Fibroblast of lung (primary cell): ENCODE measurements at regions not wholly inside any gene's neighbourhood (a gene's known extent, or its start where the extent isn't known, plus 50 kb on each side); places are given as distances from the start of the nearest gene placed in this dataset.
"Not testable (repeated sequence)": the region's sequence is repeated elsewhere in the genome, so short reads cannot be mapped to it uniquely, and the experiment has no call there.

ENCODE experiments used
- DNase-seq, 2 donors: peaks; one replicate each; pipeline versions ENCODE4 v3.0.0 to v3.0.0-alpha.2; 2010; ENCODE audit warnings: low read depth in 2 of 2
- H2AFZ ChIP-seq: 2 replicates; pipeline ENCODE4 v1.5.1; 2012; ENCODE audit warnings: low read length, control low read depth, inconsistent platforms
- H3K27ac ChIP-seq: 2 replicates; pipeline ENCODE4 v1.5.1; 2011; ENCODE audit warnings: low read length, control low read depth; ENCODE audit not compliant: insufficient read depth
- H3K27me3 ChIP-seq: 2 replicates; pipeline ENCODE4 v1.5.1; 2011; ENCODE audit warnings: mild to moderate bottlenecking, low read length; ENCODE audit not compliant: control insufficient read depth, insufficient read depth
- H3K36me3 ChIP-seq: 2 replicates; pipeline ENCODE4 v1.5.1; 2011; ENCODE audit warnings: low read length; ENCODE audit not compliant: control insufficient read depth, insufficient read depth
- H3K4me1 ChIP-seq: 2 replicates; pipeline ENCODE4 v1.5.1; 2011; ENCODE audit warnings: low read length; ENCODE audit not compliant: control insufficient read depth, insufficient read depth; ENCODE audit errors: extremely low read depth
- H3K4me2 ChIP-seq: 2 replicates; pipeline ENCODE4 v1.5.1; 2011; ENCODE audit warnings: low read length, control low read depth; ENCODE audit not compliant: insufficient read depth; ENCODE audit errors: extremely low read depth
- H3K4me3 ChIP-seq, 4 experiments: fragments of 200-600 bp in 1 of 4; sonication (generic) in 1 of 4; replicated peaks in 1 of 4; 2 replicates each; pipeline ENCODE4 v1.5.1; 2011 to 2016; ENCODE audit warnings: low read length in 4 of 4, low read depth in 3 of 4, mild to moderate bottlenecking in 3 of 4, control low read depth in 2 of 4, inconsistent platforms in 1 of 4, mixed read lengths in 1 of 4; ENCODE audit not compliant: insufficient read depth in 1 of 4; ENCODE audit errors: control extremely low read depth in 1 of 4
- H3K79me2 ChIP-seq: 2 replicates; pipeline ENCODE4 v1.5.1; 2012; ENCODE audit warnings: mild to moderate bottlenecking, low read length, inconsistent platforms; ENCODE audit not compliant: control insufficient read depth, insufficient read depth
- H3K9ac ChIP-seq: 2 replicates; pipeline ENCODE4 v1.5.1; 2011; ENCODE audit warnings: mild to moderate bottlenecking, low read length, control low read depth; ENCODE audit not compliant: insufficient read depth
- H3K9me3 ChIP-seq: 2 replicates; pipeline ENCODE4 v1.5.1; 2012; ENCODE audit warnings: low read depth, low read length; ENCODE audit not compliant: control insufficient read depth, insufficient read depth
- H4K20me1 ChIP-seq: 2 replicates; pipeline ENCODE4 v1.5.1; 2011; ENCODE audit warnings: low read length; ENCODE audit not compliant: control insufficient read depth, insufficient read depth; ENCODE audit errors: extremely low read depth

- H3K27ac ChIP-seq, H3K9ac ChIP-seq, H3K27me3 ChIP-seq, H4K20me1 ChIP-seq, H2AFZ ChIP-seq, H3K4me1 ChIP-seq, H3K9me3 ChIP-seq, DNase-seq, H3K79me2 ChIP-seq, H3K36me3 ChIP-seq, H3K4me3 ChIP-seq, H3K4me2 ChIP-seq: not testable (repeated sequence)
Observed at GRCh38 chrY:3319988-3320387, 258.9 kb upstream of the TGIF2LY start.

- not testable (repeated sequence) for H2AFZ ChIP-seq, H3K4me1 ChIP-seq, DNase-seq, H3K4me2 ChIP-seq, H3K9ac ChIP-seq, H4K20me1 ChIP-seq, H3K9me3 ChIP-seq, H3K36me3 ChIP-seq, H3K27me3 ChIP-seq, H3K4me3 ChIP-seq, H3K27ac ChIP-seq, H3K79me2 ChIP-seq
Observed at GRCh38 chrY:3367535-3367934, 211.3 kb upstream of the TGIF2LY start.

- not testable (repeated sequence) for H3K9ac ChIP-seq, H3K4me2 ChIP-seq, H4K20me1 ChIP-seq, H3K4me1 ChIP-seq, H3K9me3 ChIP-seq, H3K27me3 ChIP-seq, H2AFZ ChIP-seq, H3K27ac ChIP-seq, H3K4me3 ChIP-seq, H3K36me3 ChIP-seq, DNase-seq, H3K79me2 ChIP-seq
Observed at GRCh38 chrY:3368459-3368858, 210.4 kb upstream of the TGIF2LY start.

- H3K27me3 ChIP-seq, DNase-seq, H3K9me3 ChIP-seq, H3K4me1 ChIP-seq, H3K27ac ChIP-seq, H3K79me2 ChIP-seq, H2AFZ ChIP-seq, H3K36me3 ChIP-seq, H3K4me3 ChIP-seq, H3K9ac ChIP-seq, H4K20me1 ChIP-seq, H3K4me2 ChIP-seq: not testable (repeated sequence)
Observed at GRCh38 chrY:3391508-3391907, 187.4 kb upstream of the TGIF2LY start.

GRCh38 chrY:3404241-3404640 is 174.6 kb upstream of the TGIF2LY start:
- H3K27me3 ChIP-seq, DNase-seq, H3K36me3 ChIP-seq: not testable (repeated sequence)

More at GRCh38 chrY:3404241-3404640, 174.6 kb upstream of the TGIF2LY start:
- not testable (repeated sequence) for H2AFZ ChIP-seq, H3K9me3 ChIP-seq, H3K9ac ChIP-seq, H3K4me1 ChIP-seq, H3K4me2 ChIP-seq, H4K20me1 ChIP-seq, H3K79me2 ChIP-seq, H3K27ac ChIP-seq, H3K4me3 ChIP-seq
